Activated CD4-positive, alpha-beta T cell treated with anti-CD3 and anti-CD28 coated beads for 36 hours (primary cell): ENCODE measurements at regions not wholly inside any gene's neighbourhood (a gene's known extent, or its start where the extent isn't known, plus 50 kb on each side); places are given as distances from the start of the nearest gene placed in this dataset.

Source experiments
- ATAC-seq: fragments of 200-7000 bp; cut with Tn5 transposase; one replicate; pipeline ENCODE4 v1.10.0; 2021; ENCODE audit warnings: mild to moderate bottlenecking, moderate library complexity
- CTCF ChIA-PET: fragments of 350-600 bp; sonication (Branson Sonifier 250); formaldehyde crosslinking; loops from one replicate; lab custom pipeline; 2021; ENCODE audit warnings: antibody characterized with exemption; lab: Charles Lee
- POLR2A ChIA-PET: fragments of 350-600 bp; sonication (Branson Sonifier 250); formaldehyde crosslinking; loops from one replicate; lab custom pipeline; 2021; ENCODE audit warnings: antibody characterized with exemption, inconsistent platforms; lab: Charles Lee
- DNase-seq: peaks from one replicate; pipeline ENCODE4 v3.0.0-alpha.2; 2020
- H3K27ac Mint-ChIP-seq: one replicate; pipeline ENCODE4 v1.8.0; 2021; ENCODE audit warnings: mixed read lengths
- H3K27me3 Mint-ChIP-seq: one replicate; pipeline ENCODE4 v1.8.0; 2021; ENCODE audit warnings: mixed read lengths
- H3K36me3 Mint-ChIP-seq: one replicate; pipeline ENCODE4 v1.8.0; 2021; ENCODE audit warnings: low read depth, mixed read lengths
- H3K4me1 Mint-ChIP-seq: one replicate; pipeline ENCODE4 v1.8.0; 2021; ENCODE audit warnings: mixed read lengths
- H3K4me3 Mint-ChIP-seq: one replicate; pipeline ENCODE4 v1.8.0; 2021; ENCODE audit warnings: mild to moderate bottlenecking, moderate library complexity, mixed read lengths
- H3K9me3 Mint-ChIP-seq: one replicate; pipeline ENCODE4 v1.8.0; 2021; ENCODE audit warnings: low read depth, mixed read lengths
- intact Hi-C, 2 experiments: fragments of 100-400 bp; cut with DNase I in 1 of 2; cut with micrococcal nuclease in 1 of 2; formaldehyde crosslinking; loops; one replicate each; pipeline versions ENCODE4 v1.14.2 to v1.15.1; 2022 to 2024; cut with DNase I, micrococcal nuclease

DNA sequence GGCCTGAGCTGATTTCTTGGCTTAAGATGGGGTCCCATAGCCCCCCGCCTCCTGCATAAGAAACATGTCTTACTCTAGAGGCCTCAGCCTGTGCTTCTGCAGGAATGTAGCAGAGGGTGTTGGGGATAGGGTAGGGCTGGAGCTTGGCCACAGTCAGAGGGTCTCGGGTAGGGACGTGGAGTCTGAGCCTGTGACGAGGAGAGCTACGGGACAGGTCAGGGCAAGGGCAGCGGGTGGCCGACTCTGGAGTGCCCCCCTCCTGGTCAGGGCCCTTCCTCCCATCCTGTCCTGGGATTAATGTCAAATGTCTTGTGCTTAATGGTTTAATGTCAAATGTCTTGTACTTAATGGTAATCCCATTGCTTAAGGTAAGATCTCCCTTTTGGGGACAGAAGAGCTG, 130.4 kb downstream of the GLI2 start:
- H3K36me3 Mint-ChIP-seq: no peaks in the 10 kb centered on the region
- ChIA-PET CTCF (no interaction called here), POLR2A (no interaction called here)
- ATAC-seq: no peak
- DNase-seq: no peak
- no peaks in the 10 kb centered on the region for H3K4me1 Mint-ChIP-seq
- intact Hi-C loops: no loop called here
- peaks cover 25% of the 10 kb centered on the region for H3K27me3 Mint-ChIP-seq
- H3K9me3 Mint-ChIP-seq: no peaks in the 10 kb centered on the region
- no peak overlapping the region for H3K27ac Mint-ChIP-seq
- no peak overlapping the region for H3K4me3 Mint-ChIP-seq

DNA sequence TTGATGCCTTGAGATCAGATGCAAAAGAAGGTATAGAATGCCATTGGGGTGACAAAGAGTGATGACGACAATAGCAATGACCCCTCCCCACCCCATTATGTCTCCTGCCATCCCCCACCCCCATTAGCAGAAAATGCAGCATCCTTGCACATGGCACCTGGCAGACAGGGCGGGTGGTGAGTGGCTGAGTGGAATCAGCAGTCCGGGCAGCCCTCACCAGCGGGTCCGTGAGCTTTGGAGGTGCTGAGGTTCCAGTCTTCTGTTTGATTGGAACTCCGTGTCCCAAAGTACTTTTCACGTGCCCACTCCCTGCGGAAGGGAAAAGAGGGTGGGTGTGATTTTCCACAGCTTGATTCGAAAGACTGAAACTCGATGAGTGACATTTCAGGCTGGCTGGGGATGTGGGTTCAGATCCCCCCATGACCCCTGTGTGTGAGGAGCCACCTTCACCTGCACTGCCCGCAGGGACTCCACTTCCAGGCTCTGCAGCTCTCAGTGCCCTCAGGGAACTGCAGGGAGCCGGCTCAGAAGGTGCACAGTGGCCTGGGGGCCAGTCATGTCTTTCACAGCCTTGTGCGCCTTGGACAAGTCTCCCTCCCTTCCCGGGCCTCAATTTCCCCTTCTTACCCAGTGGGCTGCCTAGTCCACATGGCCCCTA, 130.9 kb downstream of the GLI2 start:
- Mint-ChIP-seq H3K36me3 (no peaks in the 10 kb centered on the region), H3K27ac (no peak overlapping the region), H3K27me3 (peaks cover 25% of the 10 kb centered on the region), H3K4me3 (no peak overlapping the region), H3K4me1 (no peaks in the 10 kb centered on the region), H3K9me3 (no peaks in the 10 kb centered on the region)
- ChIA-PET POLR2A (no interaction called here), CTCF (no interaction called here)
- DNase-seq (no peak), ATAC-seq (no peak)
- intact Hi-C loops: no loop called here

DNA sequence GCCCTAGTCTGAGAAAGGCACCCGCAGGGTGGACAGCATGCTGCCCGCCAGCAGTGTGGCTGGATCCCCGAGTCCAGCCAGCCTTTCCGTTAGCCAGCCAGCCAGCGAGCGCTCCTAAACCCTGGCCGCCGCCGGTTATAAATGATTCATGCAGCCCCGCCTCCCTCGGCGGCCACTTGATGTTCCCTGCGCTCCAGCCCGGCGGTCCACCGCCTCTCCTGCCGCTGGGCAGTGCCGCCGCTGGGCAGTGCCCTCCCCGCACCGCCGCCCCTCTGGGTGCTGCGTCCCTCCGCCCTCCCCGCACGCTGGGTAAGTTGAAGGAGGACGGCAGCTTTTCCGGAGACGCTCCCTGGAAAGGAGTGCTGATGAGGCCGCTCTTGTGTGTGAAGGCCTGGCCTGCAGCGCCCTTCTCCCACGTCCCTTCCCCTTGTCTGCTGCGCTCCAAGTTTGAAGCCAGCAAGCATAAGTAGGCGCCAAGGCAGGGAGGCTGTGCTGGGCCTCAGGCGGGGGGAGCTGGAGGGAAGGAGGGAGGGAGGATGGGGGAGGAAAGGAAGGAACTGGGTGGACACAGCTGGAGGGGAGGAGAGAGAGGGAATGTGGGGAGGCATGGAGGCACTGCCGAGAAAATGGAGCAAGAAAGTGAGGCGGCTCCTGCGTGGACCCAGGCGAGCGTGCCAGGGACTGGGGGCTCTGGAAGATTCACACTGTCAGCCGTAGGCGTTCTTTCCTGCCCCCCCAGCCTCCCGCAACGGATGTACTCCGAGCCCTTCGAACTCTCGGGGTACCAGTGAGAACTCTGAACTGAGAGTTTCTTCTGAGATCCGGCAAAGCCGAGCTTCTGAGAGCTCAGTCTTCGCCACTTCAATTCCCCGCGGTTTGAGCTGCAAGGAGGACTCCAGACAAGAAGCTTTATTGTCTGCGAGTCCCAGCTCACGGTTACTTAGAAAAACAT, 131.9 kb downstream of the GLI2 start:
- CTCF ChIA-PET: interaction anchor here (0.6 kb wide), 1 partner anchor 17 kb away, joined by 3 read pairs; no protein-coding TSS in a partner anchor

DNA sequence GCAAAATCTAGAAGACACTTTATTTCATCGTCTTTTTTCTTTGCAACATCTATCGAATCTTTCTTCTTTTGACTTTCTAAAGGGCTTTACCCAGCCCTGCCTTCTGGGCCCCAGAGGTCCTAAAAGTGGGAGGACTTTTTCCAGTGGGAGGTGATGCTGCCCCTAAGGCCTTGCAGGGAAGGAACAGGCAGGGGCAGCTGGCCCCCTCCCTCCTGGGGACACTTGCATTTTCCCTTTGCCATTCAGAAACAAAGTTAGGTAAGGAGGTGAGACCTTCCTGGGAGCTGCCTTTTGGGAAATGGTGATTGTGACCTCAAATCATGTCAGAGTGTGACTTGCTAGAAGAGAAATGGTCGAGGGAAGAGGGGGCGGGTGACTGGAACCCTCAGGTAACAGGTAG, 132.7 kb downstream of the GLI2 start:
- H3K4me3 Mint-ChIP-seq: no peak overlapping the region
- ATAC-seq (no peak), DNase-seq (no peak)
- H3K4me1 Mint-ChIP-seq: no peaks in the 10 kb centered on the region
- H3K9me3 Mint-ChIP-seq: no peaks in the 10 kb centered on the region
- POLR2A ChIA-PET: no interaction called here
- intact Hi-C loops: no loop called here
- no peak overlapping the region for H3K27ac Mint-ChIP-seq
- peaks cover 25% of the 10 kb centered on the region for H3K27me3 Mint-ChIP-seq
- CTCF ChIA-PET: no interaction called here
- no peaks in the 10 kb centered on the region for H3K36me3 Mint-ChIP-seq

More for the DNA sequence above, 131.9 kb downstream of the GLI2 start:
- Mint-ChIP-seq H3K4me1 (no peaks in the 10 kb centered on the region), H3K27ac (no peak overlapping the region), H3K36me3 (no peaks in the 10 kb centered on the region), H3K4me3 (no peak overlapping the region), H3K9me3 (no peaks in the 10 kb centered on the region), H3K27me3 (peaks cover 25% of the 10 kb centered on the region)
- peak; percentile 10 for DNase-seq
- ATAC-seq: no peak
- POLR2A ChIA-PET: no interaction called here
- intact Hi-C loops: no loop called here

DNA sequence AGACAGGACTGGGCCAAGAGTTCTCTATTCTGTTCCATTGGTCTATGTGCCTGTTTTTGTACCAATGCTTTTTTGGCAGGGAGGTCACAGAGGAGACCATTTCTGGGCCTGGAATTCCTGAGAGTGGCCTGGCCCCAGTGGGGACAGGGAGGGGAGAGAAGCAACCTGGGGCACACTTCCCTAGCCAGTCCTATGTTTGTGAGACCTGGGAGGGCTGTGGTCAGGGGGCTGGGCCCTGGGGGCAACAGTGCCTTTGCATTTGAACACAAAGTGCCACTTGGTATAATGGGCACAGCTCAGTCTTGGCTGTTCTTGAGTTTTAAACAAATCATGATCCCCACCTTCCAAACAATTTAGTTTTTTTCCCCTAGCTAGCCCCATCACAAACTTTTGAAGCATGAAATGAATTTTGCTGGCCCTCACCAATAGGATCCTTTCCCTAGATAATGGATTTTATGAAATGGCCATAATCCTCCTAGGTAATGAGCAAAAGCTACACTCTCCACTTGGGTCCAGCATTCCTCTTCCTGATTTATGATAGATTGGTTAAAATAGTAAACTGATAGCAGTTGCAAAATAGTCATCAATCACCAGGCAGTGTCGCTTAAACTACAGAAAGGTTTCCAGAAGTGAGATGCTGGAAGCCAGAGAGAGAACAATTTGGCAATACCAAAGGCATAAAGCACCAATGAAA, 133.5 kb downstream of the GLI2 start:
- intact Hi-C loops: no loop called here

DNA sequence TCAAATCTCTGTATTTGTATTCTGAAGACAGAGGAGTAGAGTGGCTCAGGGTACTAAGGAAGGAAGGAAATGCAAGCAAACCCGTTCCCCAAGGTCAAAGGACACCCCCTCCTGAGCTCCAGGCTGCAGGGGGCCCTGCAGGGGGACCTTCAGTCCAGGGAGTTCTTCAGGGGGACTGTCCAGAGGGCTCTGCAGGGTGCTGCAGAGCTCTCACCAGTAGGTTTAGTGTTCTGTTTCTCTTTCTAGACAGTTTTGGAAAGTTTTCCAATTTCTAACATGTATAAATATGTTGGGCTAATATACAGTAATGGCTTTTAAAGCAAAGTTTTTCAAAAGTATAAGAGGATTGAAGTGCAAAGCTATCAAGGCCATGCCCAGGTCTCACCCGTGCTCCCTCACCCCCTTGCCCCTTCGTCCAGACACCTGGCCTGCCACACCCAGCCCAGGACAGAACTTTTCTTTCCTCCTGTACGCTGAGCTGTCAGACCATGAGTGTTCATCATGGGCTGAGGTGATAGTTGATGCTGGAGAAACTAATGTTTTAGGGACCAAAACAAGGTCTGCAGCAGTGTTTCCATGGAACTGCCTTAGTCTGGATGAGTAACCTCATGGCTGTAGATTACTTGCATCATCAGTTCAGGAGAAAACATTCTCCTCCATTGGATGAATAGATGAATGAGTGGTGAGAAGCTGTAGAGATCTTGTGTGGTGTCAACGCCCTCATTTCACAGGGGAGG, 134.2 kb downstream of the GLI2 start:
- CTCF ChIA-PET: no interaction called here
- no peaks in the 10 kb centered on the region for H3K36me3 Mint-ChIP-seq
- no peak overlapping the region for H3K4me3 Mint-ChIP-seq
- DNase-seq (no peak), ATAC-seq (no peak)
- H3K27me3 Mint-ChIP-seq: peaks cover 25% of the 10 kb centered on the region
- H3K27ac Mint-ChIP-seq: no peak overlapping the region
- H3K9me3 Mint-ChIP-seq: no peaks in the 10 kb centered on the region
- POLR2A ChIA-PET: no interaction called here
- H3K4me1 Mint-ChIP-seq: no peaks in the 10 kb centered on the region
- intact Hi-C loops: no loop called here

More for the DNA sequence above, 133.5 kb downstream of the GLI2 start:
- Mint-ChIP-seq H3K36me3 (no peaks in the 10 kb centered on the region), H3K9me3 (no peaks in the 10 kb centered on the region), H3K27me3 (peaks cover 25% of the 10 kb centered on the region), H3K4me1 (no peaks in the 10 kb centered on the region), H3K4me3 (no peak overlapping the region), H3K27ac (no peak overlapping the region)
- ChIA-PET CTCF (no interaction called here), POLR2A (no interaction called here)
- DNase-seq: no peak
- ATAC-seq: no peak

DNA sequence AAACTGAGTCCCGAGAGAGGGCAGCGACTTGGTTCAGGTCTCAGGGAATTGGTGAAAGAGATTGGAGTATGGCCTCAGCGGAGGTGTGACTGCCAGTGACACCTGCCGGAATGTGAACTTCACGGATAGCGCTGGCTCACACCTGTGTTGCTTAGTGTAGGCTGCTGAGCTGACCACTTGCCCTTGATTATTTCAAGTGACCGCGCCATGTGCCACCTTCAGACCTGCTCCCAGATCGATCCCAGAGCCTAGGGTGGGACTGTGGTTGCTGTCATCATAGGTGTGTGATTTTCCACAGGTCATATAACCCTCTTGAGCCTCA, 134.8 kb downstream of the GLI2 start:
- no peak overlapping the region for H3K4me3 Mint-ChIP-seq
- ATAC-seq (no peak), DNase-seq (no peak)
- no peaks in the 10 kb centered on the region for H3K4me1 Mint-ChIP-seq
- ChIA-PET CTCF (no interaction called here), POLR2A (no interaction called here)
- H3K36me3 Mint-ChIP-seq: no peaks in the 10 kb centered on the region
- peaks cover 25% of the 10 kb centered on the region for H3K27me3 Mint-ChIP-seq
- H3K27ac Mint-ChIP-seq: no peak overlapping the region
- intact Hi-C loops: no loop called here
- H3K9me3 Mint-ChIP-seq: no peaks in the 10 kb centered on the region

DNA sequence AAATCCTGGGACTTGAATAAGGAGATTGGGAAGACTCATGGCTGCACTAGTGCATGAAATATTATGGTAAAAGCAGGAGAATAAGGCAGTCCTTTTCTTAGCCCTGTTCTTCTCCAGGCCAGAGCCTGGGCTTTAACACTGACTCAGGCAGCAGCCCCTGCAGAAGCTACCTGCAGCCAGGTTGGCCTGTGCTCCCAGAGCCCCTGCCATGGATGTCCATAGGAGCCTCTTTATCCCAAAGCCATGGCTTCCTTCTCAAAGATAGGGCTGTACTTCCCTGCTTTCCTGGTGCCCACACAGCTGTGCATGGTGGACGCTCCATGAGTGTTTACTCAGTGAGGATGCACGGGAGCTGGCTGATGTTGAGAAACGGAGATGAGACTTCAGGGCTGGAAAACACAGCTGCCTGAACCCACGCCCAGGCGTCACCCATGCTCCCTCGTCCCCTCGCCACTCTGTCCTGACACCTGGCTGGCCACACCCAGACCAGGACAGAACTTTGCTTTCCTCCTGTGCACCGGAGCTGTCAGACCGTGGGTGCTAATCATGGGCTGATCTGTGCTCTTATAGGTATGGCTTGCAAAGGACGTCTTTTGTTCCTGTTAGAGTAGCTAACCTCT, 135.5 kb downstream of the GLI2 start:
- DNase-seq (no peak), ATAC-seq (no peak)
- Mint-ChIP-seq H3K4me1 (no peaks in the 10 kb centered on the region), H3K36me3 (no peaks in the 10 kb centered on the region), H3K4me3 (no peak overlapping the region), H3K27ac (no peak overlapping the region), H3K9me3 (no peaks in the 10 kb centered on the region), H3K27me3 (peaks cover 23% of the 10 kb centered on the region)
- ChIA-PET CTCF (no interaction called here), POLR2A (no interaction called here)
- intact Hi-C loops: no loop called here

DNA sequence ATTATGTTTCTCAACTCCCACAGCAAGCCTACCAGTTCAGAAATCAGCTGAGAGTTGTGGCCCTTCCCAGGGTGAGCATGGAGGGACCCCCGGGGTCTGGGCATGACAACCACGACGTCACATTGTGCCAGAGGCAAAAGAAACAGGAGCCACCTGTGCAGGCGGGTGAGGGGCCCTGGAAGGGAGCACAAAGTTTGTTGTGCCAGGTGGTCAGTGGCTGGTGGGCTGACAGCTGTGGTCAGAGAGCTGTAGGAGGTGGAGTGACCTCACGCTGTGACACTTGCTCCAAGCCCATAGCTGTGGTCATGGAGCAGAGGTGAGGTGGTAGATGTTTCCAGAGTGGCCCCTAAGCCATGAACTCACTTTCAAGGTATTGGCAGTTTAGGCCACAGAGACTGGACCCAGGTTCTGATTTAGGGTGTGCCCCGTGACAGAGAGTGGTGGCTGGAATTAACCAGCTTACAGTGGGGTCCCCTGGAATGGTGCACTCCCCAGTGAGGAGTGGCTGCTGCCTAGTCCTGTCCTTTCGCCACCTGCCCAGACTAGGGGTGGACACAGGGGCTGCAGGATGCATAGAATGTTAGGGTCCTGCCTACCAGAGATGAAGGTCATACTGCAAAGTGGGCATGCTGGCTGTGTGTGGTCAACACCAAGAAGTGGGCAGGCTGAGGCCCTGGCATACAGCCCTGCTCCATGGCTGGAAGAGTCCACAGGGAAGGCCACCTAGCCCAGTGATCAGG, 136.4 kb downstream of the GLI2 start:
- H3K9me3 Mint-ChIP-seq: no peaks in the 10 kb centered on the region
- intact Hi-C loops: no loop called here
- no peaks in the 10 kb centered on the region for H3K4me1 Mint-ChIP-seq
- ATAC-seq: no peak
- peaks cover 18% of the 10 kb centered on the region for H3K27me3 Mint-ChIP-seq
- H3K4me3 Mint-ChIP-seq: no peak overlapping the region
- POLR2A ChIA-PET: no interaction called here
- CTCF ChIA-PET: no interaction called here
- no peak for DNase-seq
- no peak overlapping the region for H3K27ac Mint-ChIP-seq
- no peaks in the 10 kb centered on the region for H3K36me3 Mint-ChIP-seq

DNA sequence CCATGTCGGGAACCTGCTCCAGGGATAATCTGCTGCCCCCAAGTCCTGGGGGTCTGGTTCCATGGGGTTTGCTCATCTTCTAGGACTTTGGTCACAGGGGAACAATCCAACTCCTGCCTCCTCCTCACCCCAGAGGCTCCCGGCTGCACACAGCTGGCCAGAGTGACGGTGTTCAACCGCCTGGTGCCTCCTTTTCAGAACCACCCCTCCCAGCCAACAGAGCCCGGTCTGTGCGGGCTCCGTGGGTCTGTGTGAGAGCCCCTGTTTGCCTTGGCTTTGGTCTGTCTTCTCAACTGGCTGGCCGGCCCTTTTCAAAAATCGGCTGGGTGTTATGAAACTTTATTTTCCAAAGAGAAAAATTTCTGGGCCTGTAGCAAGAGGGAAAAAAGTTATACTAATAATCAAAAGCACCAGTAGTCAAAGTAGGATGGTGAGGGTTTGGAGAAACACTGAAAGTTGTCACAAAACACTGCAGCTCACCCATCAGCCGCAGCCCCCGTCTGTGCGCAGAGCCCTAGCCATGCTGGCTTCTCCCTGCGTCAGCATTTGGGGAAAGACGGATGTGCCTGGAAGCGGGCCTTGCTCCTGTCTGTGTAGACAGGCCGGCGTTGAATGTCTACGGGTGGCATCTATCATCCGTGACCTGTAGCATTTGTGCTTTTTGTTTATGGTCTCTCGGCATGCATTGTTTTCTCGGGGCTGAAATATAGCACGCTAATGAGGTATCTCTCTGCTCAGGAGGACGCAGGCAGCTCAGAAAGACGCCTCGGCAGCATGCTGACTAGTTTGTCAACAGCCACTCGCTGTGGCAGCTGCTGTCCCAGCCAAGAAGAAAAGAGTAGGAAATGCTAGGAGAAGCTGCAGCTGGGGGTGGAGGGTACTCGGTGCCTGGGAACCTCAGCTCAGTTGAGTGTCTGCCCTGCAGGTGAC, 138.6 kb downstream of the GLI2 start:
- Mint-ChIP-seq H3K4me3 (no peak overlapping the region), H3K36me3 (no peaks in the 10 kb centered on the region), H3K4me1 (no peaks in the 10 kb centered on the region), H3K9me3 (no peaks in the 10 kb centered on the region), H3K27me3 (peaks cover 6% of the 10 kb centered on the region), H3K27ac (no peak overlapping the region)
- ChIA-PET POLR2A (no interaction called here), CTCF (interaction anchor here (0.6 kb wide), 1 partner anchor 52 kb away, joined by 3 read pairs; no protein-coding TSS in a partner anchor)
- DNase-seq (no peak), ATAC-seq (no peak)
- intact Hi-C loops: no loop called here
